Naive thymus-derived CD8-positive, alpha-beta T cell (primary cell): ENCODE measurements at regions not wholly inside any gene's neighbourhood (a gene's known extent, or its start where the extent isn't known, plus 50 kb on each side); places are given as distances from the start of the nearest gene placed in this dataset.

Source experiments
- ATAC-seq, 2 donors: fragments of 150-1000 bp; cut with Tn5 transposase in 1 of 2; sonication (Bioruptor Pico), chemical (Tn5 transposase) in 1 of 2; 1 replicate in 1 of 2; 2 replicates in 1 of 2; pipeline ENCODE4 v1.10.0; 2021; ENCODE audit warnings: mild to moderate bottlenecking in 2 of 2, moderate library complexity in 2 of 2
- POLR2A ChIA-PET: fragments of 350-600 bp; sonication (Branson Sonifier 250); formaldehyde crosslinking; loops from one replicate; lab custom pipeline; 2021; ENCODE audit warnings: antibody characterized with exemption; lab: Charles Lee
- DNase-seq, 10 donors: peaks; one replicate each; pipeline versions ENCODE4 v3.0.0 to v3.0.0-alpha.2; 2020 to 2022
- H3K27ac Mint-ChIP-seq, 10 donors: one replicate each; pipeline ENCODE4 v1.8.0; 2020 to 2022; ENCODE audit warnings: mild to moderate bottlenecking in 10 of 10, mixed read lengths in 10 of 10, moderate library complexity in 4 of 10, inconsistent platforms in 1 of 10
- H3K27me3 Mint-ChIP-seq, 5 donors: one replicate each; pipeline ENCODE4 v1.8.0; 2021 to 2022; ENCODE audit warnings: mixed read lengths in 5 of 5
- H3K36me3 Mint-ChIP-seq, 3 donors: one replicate each; pipeline ENCODE4 v1.8.0; 2020 to 2022; ENCODE audit warnings: mixed read lengths in 3 of 3, mild to moderate bottlenecking in 2 of 3, inconsistent platforms in 1 of 3
- H3K4me1 Mint-ChIP-seq, 4 donors: one replicate each; pipeline ENCODE4 v1.8.0; 2021 to 2022; ENCODE audit warnings: mixed read lengths in 4 of 4
- H3K4me3 Mint-ChIP-seq, 10 donors: one replicate each; pipeline ENCODE4 v1.8.0; 2020 to 2022; ENCODE audit warnings: mild to moderate bottlenecking in 10 of 10, mixed read lengths in 10 of 10, moderate library complexity in 6 of 10, inconsistent platforms in 1 of 10
- H3K9me3 Mint-ChIP-seq, 9 donors: one replicate each; pipeline ENCODE4 v1.8.0; 2020 to 2022; ENCODE audit warnings: mixed read lengths in 9 of 9, mild to moderate bottlenecking in 3 of 9, inconsistent platforms in 1 of 9, moderate library complexity in 1 of 9

GRCh38 chr1:81554534-81554933 lies 246.2 kb upstream of the ADGRL2 start:
- H3K27me3 Mint-ChIP-seq, result no peaks in the 10 kb centered on the region
- no peaks in the 10 kb centered on the region for H3K36me3 Mint-ChIP-seq
- peaks cover 0 to 6% (median 0%) of the 10 kb centered on the region in 9 donors for H3K9me3 Mint-ChIP-seq
- POLR2A ChIA-PET, result no interaction called here
- no peaks in the 10 kb centered on the region for H3K4me1 Mint-ChIP-seq
- no peak overlapping the region for H3K4me3 Mint-ChIP-seq
- H3K27ac Mint-ChIP-seq, result no peak overlapping the region
- ATAC-seq (no peak), DNase-seq (no peak)

GRCh38 chr1:81554108-81554507 lies 246.6 kb upstream of the ADGRL2 start:
- POLR2A ChIA-PET, result no interaction called here
- Mint-ChIP-seq H3K4me1 (no peaks in the 10 kb centered on the region), H3K27ac (no peak overlapping the region), H3K4me3 (no peak overlapping the region), H3K27me3 (no peaks in the 10 kb centered on the region), H3K9me3 (peaks cover 0 to 6% (median 0%) of the 10 kb centered on the region in 9 donors), H3K36me3 (no peaks in the 10 kb centered on the region)
- DNase-seq, result no peak
- ATAC-seq, result no peak

- POLR2A ChIA-PET, result no interaction called here
Observed at GRCh38 chr1:81553503-81553902, 247.2 kb upstream of the ADGRL2 start.

GRCh38 chr1:81551946-81552345 lies 248.8 kb upstream of the ADGRL2 start:
- Mint-ChIP-seq H3K4me3 (no peak overlapping the region), H3K4me1 (no peaks in the 10 kb centered on the region), H3K27ac (no peak overlapping the region), H3K27me3 (peaks cover 0 to 4% (median 0%) of the 10 kb centered on the region in 5 donors), H3K36me3 (no peaks in the 10 kb centered on the region), H3K9me3 (peaks cover 0 to 6% (median 0%) of the 10 kb centered on the region in 9 donors)
- POLR2A ChIA-PET, result no interaction called here
- ATAC-seq (no peak), DNase-seq (no peak)

More at GRCh38 chr1:81553503-81553902, 247.2 kb upstream of the ADGRL2 start:
- Mint-ChIP-seq H3K4me3 (no peak overlapping the region), H3K4me1 (no peaks in the 10 kb centered on the region), H3K36me3 (no peaks in the 10 kb centered on the region), H3K27me3 (no peaks in the 10 kb centered on the region), H3K27ac (no peak overlapping the region), H3K9me3 (peaks cover 0 to 6% (median 0%) of the 10 kb centered on the region in 9 donors)
- DNase-seq (no peak), ATAC-seq (no peak)

- ATAC-seq (no peak), DNase-seq (no peak)
- Mint-ChIP-seq H3K27me3 (peaks cover 0 to 8% (median 0%) of the 10 kb centered on the region in 5 donors), H3K4me1 (no peaks in the 10 kb centered on the region), H3K27ac (no peak overlapping the region), H3K4me3 (no peak overlapping the region), H3K9me3 (peaks cover 0 to 6% (median 0%) of the 10 kb centered on the region in 9 donors), H3K36me3 (no peaks in the 10 kb centered on the region)
- POLR2A ChIA-PET, result no interaction called here
Observed at GRCh38 chr1:81550753-81551152, 250.0 kb upstream of the ADGRL2 start.

GRCh38 chr1:81549588-81550127 lies 251.1 kb upstream of the ADGRL2 start:
- no peak for DNase-seq
- peaks cover 0 to 4% (median 0%) of the 10 kb centered on the region in 9 donors for H3K9me3 Mint-ChIP-seq
- H3K27me3 Mint-ChIP-seq, result peaks cover 0 to 8% (median 0%) of the 10 kb centered on the region in 5 donors
- H3K4me3 Mint-ChIP-seq, result no peak overlapping the region
- no peaks in the 10 kb centered on the region for H3K36me3 Mint-ChIP-seq
- ATAC-seq, result no peak
- H3K4me1 Mint-ChIP-seq, result no peaks in the 10 kb centered on the region
- no peak overlapping the region for H3K27ac Mint-ChIP-seq
- POLR2A ChIA-PET, result no interaction called here

GRCh38 chr1:81548918-81549587 lies 251.7 kb upstream of the ADGRL2 start:
- H3K36me3 Mint-ChIP-seq, result no peaks in the 10 kb centered on the region
- no peaks in the 10 kb centered on the region for H3K4me1 Mint-ChIP-seq
- H3K9me3 Mint-ChIP-seq, result peaks cover 0 to 2% (median 0%) of the 10 kb centered on the region in 9 donors
- POLR2A ChIA-PET, result no interaction called here
- H3K27me3 Mint-ChIP-seq, result peaks cover 0 to 8% (median 0%) of the 10 kb centered on the region in 5 donors
- ATAC-seq (no peak), DNase-seq (no peak)
- no peak overlapping the region for H3K27ac Mint-ChIP-seq
- H3K4me3 Mint-ChIP-seq, result no peak overlapping the region

GRCh38 chr1:81547912-81548303 lies 252.8 kb upstream of the ADGRL2 start:
- Mint-ChIP-seq H3K4me1 (no peaks in the 10 kb centered on the region), H3K4me3 (no peak overlapping the region), H3K27me3 (peaks cover 0 to 8% (median 0%) of the 10 kb centered on the region in 5 donors), H3K27ac (no peak overlapping the region), H3K36me3 (no peaks in the 10 kb centered on the region), H3K9me3 (peaks cover 0 to 3% (median 0%) of the 10 kb centered on the region in 9 donors)
- POLR2A ChIA-PET, result no interaction called here
- no peak for ATAC-seq
- no peak for DNase-seq

- peaks cover 0 to 8% (median 0%) of the 10 kb centered on the region in 5 donors for H3K27me3 Mint-ChIP-seq
- no peak overlapping the region for H3K27ac Mint-ChIP-seq
- H3K36me3 Mint-ChIP-seq, result no peaks in the 10 kb centered on the region
- DNase-seq (no peak), ATAC-seq (no peak)
- POLR2A ChIA-PET, result no interaction called here
- H3K4me3 Mint-ChIP-seq, result no peak overlapping the region
- peaks cover 0 to 3% (median 0%) of the 10 kb centered on the region in 9 donors for H3K9me3 Mint-ChIP-seq
- no peaks in the 10 kb centered on the region for H3K4me1 Mint-ChIP-seq
Observed at GRCh38 chr1:81547261-81547911, 253.3 kb upstream of the ADGRL2 start.

- Mint-ChIP-seq H3K9me3 (peaks cover 0 to 3% (median 0%) of the 10 kb centered on the region in 9 donors), H3K27ac (no peak overlapping the region), H3K4me1 (no peaks in the 10 kb centered on the region), H3K36me3 (no peaks in the 10 kb centered on the region), H3K27me3 (peaks cover 0 to 8% (median 0%) of the 10 kb centered on the region in 5 donors), H3K4me3 (no peak overlapping the region)
- POLR2A ChIA-PET, result no interaction called here
- no peak for DNase-seq
- no peak for ATAC-seq
Observed at GRCh38 chr1:81545734-81546133, 255.0 kb upstream of the ADGRL2 start.

GRCh38 chr1:81543764-81544163 lies 257.0 kb upstream of the ADGRL2 start:
- H3K27me3 Mint-ChIP-seq, result peaks cover 0 to 8% (median 0%) of the 10 kb centered on the region in 5 donors
- DNase-seq, result no peak
- no peak overlapping the region for H3K27ac Mint-ChIP-seq
- POLR2A ChIA-PET, result no interaction called here
- H3K4me3 Mint-ChIP-seq, result no peak overlapping the region
- no peaks in the 10 kb centered on the region for H3K36me3 Mint-ChIP-seq
- ATAC-seq, result no peak
- no peaks in the 10 kb centered on the region for H3K4me1 Mint-ChIP-seq
- peaks cover 0 to 9% (median 0%) of the 10 kb centered on the region in 9 donors for H3K9me3 Mint-ChIP-seq

- ATAC-seq (no peak), DNase-seq (no peak)
- H3K27ac Mint-ChIP-seq, result no peak overlapping the region
- peaks cover 0 to 9% (median 0%) of the 10 kb centered on the region in 9 donors for H3K9me3 Mint-ChIP-seq
- no peak overlapping the region for H3K4me3 Mint-ChIP-seq
- POLR2A ChIA-PET, result no interaction called here
- peaks cover 0 to 7% (median 0%) of the 10 kb centered on the region in 5 donors for H3K27me3 Mint-ChIP-seq
- no peaks in the 10 kb centered on the region for H3K36me3 Mint-ChIP-seq
- H3K4me1 Mint-ChIP-seq, result no peaks in the 10 kb centered on the region
Observed at GRCh38 chr1:81542196-81542595, 258.5 kb upstream of the ADGRL2 start.

- DNase-seq, result no peak
- Mint-ChIP-seq H3K4me1 (no peaks in the 10 kb centered on the region), H3K9me3 (peaks cover 0 to 9% (median 0%) of the 10 kb centered on the region in 9 donors), H3K27ac (no peak overlapping the region), H3K4me3 (no peak overlapping the region), H3K36me3 (no peaks in the 10 kb centered on the region), H3K27me3 (peaks cover 0 to 2% (median 0%) of the 10 kb centered on the region in 5 donors)
- ATAC-seq, result no peak
- POLR2A ChIA-PET, result no interaction called here
Observed at GRCh38 chr1:81540216-81540615, 260.5 kb upstream of the ADGRL2 start.
